HPDE6-E6E7 (cell line): ENCODE measurements at regions not wholly inside any gene's neighbourhood (a gene's known extent, or its start where the extent isn't known, plus 50 kb on each side); places are given as distances from the start of the nearest gene placed in this dataset.

Experiments used
- DNase-seq: peaks from one replicate; pipeline ENCODE4 v3.0.0; 2011; ENCODE audit warnings: missing footprints; ENCODE audit errors: extremely low spot score

DNA sequence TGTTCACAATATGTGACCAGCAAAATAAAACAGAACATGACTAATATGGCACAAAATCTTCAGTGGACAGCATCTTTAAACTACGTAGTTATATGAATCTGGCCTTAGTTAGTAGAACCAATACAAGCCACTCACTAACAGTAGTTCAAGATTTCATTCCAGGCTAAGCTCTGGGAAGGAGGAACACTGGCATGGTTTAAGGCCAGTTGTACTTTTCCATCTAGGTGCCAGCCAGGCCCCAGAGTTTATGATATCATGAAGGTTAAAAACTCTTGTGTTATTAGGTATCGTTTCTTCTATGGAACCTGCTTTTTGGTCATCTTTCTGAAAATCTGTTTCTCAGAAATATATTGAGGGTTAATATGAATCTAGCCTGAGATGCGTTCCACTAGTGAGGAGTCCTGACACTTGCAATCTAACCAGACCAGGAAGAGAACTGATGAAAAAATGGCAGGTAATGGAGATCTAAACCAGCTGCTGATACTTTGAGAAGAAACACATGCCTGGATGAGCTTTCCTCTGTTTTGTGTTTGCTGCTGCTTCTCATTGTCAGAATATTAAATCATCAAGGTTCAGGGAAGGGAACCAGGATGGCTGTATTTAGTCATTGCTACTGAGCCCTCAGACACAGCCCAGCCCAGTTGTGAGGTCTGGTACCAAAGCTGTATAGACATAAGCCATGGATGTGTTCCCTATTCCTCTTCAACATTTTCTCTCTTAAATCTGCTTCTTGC is 182.8 kb upstream of the SETBP1 start:
- DNase-seq = no peak

- DNase-seq = no peak
Observed at GRCh38 chr18:44500808-44501610, 179.7 kb upstream of the SETBP1 start.

- no peak for DNase-seq
Observed at GRCh38 chr18:44502221-44502620, 178.5 kb upstream of the SETBP1 start.

- DNase-seq = no peak
Observed at GRCh38 chr18:44502790-44503189, 177.9 kb upstream of the SETBP1 start.

DNA sequence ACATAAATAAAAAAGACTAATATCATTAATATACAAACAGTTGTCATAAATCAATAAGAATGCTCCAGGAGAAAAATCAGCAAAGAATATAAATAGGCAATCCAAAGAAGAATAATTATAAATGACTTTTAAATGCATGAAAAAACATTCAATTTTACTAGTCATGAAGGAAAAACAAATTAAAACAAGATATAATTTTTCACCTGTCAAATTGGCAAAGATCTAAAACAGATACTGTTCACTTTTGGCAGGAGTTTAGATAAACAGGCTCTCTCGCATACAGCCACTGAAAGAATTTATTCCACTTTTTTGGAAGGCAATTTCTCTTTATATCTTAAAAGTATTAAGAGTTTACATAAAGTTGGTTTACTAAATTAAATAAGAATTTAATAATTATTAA is 176.8 kb upstream of the SETBP1 start:
- no peak for DNase-seq

DNA sequence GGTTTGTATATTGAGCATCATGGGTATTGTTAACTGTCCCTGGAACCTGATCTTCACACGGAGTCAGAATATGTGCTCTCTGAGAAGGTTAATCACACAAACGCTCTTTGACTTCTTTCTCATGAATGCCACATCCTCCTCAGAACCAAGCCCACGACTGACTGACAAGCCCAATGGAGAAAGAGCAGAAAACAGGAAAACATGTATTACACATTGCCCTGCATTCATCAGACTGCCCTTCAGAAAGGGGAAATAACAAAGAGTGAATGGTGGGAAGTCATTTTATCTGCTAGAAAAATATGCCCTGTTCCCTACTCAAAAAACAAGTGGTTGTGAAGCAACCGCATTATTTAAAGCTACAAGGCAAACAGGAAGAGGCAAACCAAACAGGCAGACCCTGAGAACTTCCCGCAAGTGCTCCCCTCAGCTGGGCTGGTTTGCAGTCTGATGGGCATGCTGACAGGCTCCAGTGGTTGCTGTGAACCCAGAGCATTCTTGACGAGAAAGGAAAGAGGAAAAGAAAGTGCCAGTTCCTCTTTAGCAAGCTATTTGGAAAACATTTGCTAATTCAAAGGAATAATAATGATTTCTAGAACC is 172.9 kb upstream of the SETBP1 start:
- no peak for DNase-seq

DNA sequence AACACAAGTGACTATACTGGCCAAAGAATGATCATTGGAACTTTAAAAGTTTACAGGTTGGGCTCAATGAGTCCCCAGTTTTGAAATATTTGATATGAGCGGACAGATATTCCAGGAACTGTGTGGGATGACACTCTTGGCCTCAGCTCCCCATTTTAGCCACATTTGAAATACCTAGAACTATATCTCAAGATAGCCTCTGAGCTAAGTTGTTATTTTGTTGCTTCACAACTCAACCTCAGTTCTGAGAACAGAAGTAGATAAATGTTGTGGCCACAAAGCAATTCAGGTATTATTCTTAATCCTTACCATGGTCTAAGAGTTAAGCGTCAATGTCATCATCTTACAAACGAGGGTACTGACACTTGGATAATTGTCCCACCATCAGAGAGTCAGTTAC is 172.2 kb upstream of the SETBP1 start:
- no peak for DNase-seq

DNA sequence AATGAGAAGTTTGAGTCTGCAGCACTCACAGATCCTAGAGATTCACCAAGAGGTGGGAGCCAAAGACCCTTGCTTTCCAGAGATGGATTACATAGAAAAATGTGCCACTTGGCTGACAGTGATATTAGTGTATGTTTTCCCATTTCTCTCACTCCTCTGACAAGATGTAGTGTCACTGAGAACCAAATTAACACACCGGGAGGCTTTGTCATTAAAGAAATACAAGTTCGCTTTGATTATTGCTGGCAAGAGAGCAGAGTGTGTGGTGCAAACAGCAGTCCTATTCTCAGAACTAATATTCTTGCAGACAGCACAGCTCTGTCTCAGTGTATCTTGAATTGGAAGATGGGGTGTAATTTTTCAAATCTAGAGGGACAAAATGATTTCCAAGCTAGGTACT is 171.6 kb upstream of the SETBP1 start:
- no peak for DNase-seq

- no peak for DNase-seq
Observed at GRCh38 chr18:44510390-44510789, 170.3 kb upstream of the SETBP1 start.

DNA sequence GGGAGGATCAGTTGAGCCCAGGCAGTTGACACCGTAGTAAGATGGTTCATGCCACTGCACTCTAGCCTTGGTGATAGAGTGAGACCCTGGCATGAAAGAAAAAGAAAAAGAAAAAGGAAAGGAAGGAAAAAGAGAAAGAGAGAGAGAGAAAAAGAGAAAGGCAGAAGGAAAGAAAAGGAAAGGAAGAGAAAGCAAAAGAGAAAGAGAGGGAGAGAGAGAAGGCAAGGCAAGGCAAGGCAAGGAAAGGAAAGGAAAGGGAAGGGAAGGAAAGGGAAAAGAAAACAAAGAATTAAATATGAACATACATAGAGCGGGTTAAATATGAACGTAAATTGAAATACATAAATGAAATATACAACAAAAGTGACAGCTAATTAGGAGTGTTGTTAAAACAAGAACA is 167.5 kb upstream of the SETBP1 start:
- DNase-seq = no peak

- DNase-seq = no peak
Observed at GRCh38 chr18:44514106-44514505, 166.6 kb upstream of the SETBP1 start.

GRCh38 chr18:44514766-44515165 is 165.9 kb upstream of the SETBP1 start:
- no peak for DNase-seq

- DNase-seq = no peak
Observed at GRCh38 chr18:44516450-44516849, 164.2 kb upstream of the SETBP1 start.

DNA sequence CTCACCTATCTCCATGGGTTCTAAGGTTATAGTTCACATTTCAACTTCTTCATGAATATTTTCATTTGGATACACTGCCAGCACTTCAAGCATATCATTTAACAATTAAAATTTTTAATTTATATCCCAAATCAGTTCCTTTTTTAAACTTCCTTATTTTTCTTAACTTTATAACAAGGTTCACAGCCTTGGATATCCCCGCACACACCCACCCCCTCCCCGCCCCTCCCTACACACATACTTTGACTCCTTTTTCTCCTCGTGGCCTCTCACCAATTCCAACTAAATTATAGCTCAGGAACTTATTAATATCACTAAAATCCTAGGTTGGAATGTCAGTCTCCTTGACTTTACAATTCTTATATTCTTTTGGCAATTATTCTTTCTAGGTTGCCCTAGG is 163.6 kb upstream of the SETBP1 start:
- no peak for DNase-seq

- no peak for DNase-seq
Observed at GRCh38 chr18:44518091-44518615, 162.5 kb upstream of the SETBP1 start.

- no peak for DNase-seq
Observed at GRCh38 chr18:44518666-44519065, 162.0 kb upstream of the SETBP1 start.

DNA sequence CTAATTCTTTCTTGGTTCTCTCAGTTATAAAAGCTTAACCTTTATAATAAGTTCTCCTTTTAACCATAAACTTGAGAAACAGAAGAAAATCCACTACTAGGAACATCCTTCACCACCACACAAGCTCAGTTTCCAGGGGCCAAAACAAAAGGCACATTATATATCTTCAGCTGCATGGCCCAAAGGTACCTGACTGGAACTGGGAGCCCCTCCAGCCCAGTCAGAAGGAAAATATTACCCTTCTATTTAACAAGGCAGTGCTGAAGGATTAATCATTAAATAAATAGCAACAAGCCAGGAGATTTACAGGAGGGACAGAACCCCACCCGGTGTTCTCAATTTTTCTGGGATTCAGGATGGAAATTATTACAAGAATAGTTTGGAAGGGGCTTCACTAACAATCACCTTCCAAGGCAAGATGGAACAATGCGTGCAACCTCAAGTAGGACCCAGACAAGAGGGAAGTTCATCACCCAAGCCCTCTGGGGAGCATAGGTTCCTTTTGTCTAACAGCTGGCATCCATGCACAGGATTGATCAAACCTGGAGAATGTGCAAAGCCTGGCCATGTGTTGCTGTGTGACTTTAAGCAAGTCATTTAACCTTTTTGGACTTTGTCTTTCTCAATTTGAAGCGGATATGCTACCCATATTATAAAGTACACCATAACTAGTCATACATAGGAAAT is 159.6 kb upstream of the SETBP1 start:
- DNase-seq = no peak

GRCh38 chr18:44521668-44522022 is 159.0 kb upstream of the SETBP1 start:
- DNase-seq = no peak

DNA sequence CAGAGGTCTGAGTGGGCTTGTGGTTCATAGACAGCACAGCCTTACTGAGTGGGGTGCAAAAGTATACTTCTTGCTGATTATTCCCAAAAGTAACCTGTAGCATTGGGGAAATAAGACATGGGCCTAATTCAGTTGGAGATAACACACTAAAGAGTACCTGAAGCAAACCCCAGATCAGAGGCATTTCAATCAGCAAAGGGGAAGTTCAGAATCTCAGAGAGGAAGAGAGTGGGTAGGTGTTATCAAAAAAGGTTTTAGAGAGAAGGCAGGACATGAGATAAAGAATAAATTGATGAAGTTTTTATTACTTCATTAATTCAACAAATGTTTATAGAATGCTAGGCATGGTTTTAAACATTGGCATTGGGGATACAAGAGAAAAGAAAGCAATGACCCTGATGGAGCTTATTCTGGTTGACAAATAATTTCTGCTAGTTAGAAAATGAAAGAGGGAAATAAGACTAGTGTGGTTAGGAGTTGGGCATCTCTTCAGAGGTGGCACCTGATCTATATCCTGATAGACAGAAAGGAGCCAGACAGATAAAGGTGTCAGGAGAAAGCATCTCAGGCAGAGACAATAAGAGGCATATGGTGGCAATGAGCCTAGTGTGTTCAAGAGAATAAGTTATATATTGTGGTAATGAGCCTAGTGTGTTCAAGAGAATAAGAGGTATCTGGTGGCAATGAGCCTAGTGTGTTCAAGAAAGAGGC is 153.8 kb upstream of the SETBP1 start:
- DNase-seq = no peak

DNA sequence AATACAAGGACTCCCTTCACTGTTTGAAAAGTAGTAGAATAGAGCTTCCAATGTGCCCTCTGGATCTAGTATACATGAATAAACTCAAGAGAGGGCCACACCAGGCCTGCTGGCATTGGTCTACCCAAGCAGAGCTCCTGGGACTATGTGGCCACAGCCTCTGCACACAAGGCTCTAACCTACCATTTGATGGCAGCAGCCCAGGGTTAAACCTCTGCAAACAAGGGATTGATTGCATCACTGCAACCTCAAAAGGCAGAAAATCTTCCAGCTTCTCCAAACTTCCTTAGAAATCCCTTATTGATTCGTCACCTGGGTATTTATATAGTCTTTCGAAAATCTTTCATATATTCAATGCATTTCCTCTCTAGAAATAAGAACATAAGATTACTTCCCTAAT is 147.6 kb upstream of the SETBP1 start:
- DNase-seq = no peak

DNA sequence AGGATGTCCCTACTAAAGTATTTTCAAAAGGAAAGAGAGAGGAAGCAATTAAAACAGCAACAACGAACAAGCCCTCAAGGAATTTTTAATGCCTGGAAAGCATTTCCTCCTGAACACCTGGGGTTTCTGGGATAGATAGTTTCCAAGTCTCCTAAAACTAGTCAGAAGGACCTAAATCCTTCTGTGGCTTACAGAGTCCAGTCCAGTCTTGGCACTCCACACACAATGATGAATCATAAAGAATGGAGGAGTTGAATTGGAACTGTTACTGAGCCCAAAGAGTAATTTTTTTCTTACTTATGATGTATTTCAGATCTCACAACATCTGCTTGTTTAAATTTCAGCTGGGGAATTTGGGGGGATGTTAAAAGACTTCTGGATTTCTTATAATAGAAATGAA is 144.6 kb upstream of the SETBP1 start:
- peak; percentile 14 for DNase-seq

DNA sequence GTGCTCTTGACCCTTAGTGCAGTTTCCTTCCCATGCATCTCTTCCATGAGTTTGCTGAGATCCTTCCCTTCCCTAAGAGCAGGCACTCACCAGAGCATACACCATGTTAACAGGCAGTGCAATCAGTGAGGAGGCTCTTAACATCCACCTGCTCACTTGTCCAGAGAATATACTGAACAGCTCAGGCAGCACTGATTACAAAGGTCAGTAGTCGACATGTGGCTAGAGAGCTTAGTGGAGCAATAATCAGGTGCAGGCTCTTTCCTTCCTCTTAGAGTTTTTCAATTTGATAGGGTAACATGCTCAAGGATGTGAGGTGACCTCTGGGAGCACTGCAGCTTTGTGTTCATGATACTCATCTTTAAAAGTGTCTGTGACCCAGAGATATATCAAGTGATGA is 144.1 kb upstream of the SETBP1 start:
- no peak for DNase-seq
